ENCODE measurements at regions not wholly inside any gene's neighbourhood (a gene's known extent, or its start where the extent isn't known, plus 50 kb on each side); places are given as distances from the start of the nearest gene placed in this dataset.

GRCh38 chr21:35225573-35225972 is 176.5 kb upstream of the RUNX1 start:
- 94 to 95% methylated on average over 6 of the region's 6 CpGs for WGBS, 2 donors
- H3K4me1 ChIP-seq: peaks cover 0 to 10% of the 10 kb centered on the region in 2 donors
- H3K36me3 ChIP-seq: no peaks in the 10 kb centered on the region
- no peak for DNase-seq
- H3K27ac ChIP-seq: peak overlapping the region in 1 of 3 donors; percentile 3
- H3K9me3 ChIP-seq: no peaks in the 10 kb centered on the region
- H3K4me3 ChIP-seq (replicated peaks in 1 of 3): no peak overlapping the region
- H3K27me3 ChIP-seq: no peaks in the 10 kb centered on the region
- intact Hi-C loops (cut with DNase I): no loop called here
- TF ChIP-seq POLR2A (IDR thresholded peaks at IDR 0.05): no peak
- TF ChIP-seq, protein P1, sequence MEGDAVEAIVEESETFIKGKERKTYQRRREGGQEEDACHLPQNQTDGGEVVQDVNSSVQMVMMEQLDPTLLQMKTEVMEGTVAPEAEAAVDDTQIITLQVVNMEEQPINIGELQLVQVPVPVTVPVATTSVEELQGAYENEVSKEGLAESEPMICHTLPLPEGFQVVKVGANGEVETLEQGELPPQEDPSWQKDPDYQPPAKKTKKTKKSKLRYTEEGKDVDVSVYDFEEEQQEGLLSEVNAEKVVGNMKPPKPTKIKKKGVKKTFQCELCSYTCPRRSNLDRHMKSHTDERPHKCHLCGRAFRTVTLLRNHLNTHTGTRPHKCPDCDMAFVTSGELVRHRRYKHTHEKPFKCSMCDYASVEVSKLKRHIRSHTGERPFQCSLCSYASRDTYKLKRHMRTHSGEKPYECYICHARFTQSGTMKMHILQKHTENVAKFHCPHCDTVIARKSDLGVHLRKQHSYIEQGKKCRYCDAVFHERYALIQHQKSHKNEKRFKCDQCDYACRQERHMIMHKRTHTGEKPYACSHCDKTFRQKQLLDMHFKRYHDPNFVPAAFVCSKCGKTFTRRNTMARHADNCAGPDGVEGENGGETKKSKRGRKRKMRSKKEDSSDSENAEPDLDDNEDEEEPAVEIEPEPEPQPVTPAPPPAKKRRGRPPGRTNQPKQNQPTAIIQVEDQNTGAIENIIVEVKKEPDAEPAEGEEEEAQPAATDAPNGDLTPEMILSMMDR (IDR thresholded peaks at IDR 0.05): no peak

DNA sequence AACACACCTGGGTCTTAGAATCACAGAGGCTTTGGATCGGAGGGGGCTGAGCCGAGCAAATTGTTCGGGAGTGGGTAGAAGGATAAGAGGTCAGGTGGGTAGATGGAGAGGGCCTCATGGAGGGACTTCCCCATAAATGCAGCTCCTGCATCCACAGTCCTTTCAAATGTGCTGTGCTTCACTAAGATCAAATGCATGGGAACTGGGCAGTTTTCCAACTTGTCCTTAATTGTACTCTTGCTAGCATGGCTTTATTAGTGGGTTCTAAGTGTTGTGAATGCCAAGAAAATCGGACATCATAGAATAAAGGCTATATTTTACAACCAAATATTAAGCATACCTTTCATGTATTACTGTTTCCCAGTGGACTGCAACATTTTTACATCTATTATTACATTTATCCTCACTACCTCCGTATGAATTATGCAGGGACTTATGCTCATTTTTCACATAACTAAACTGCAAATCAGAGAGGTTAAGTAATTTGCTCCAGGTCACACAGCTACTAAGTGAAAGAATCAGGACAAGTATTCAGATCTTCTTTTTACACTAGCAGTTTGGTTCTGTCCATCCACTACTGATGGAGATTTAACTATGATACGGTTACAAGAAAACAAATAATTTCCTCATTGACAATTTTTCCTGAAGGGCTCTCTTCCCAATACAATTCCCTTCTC is 174.5 kb upstream of the RUNX1 start:
- H3K27ac ChIP-seq: no peak overlapping the region
- no peaks in the 10 kb centered on the region for H3K9me3 ChIP-seq
- intact Hi-C loops (cut with DNase I): no loop called here
- no peaks in the 10 kb centered on the region for H3K36me3 ChIP-seq
- H3K4me1 ChIP-seq: peaks cover 0 to 10% of the 10 kb centered on the region in 2 donors
- DNase-seq: no peak
- no peaks in the 10 kb centered on the region for H3K27me3 ChIP-seq
- TF ChIP-seq, protein P1 (IDR thresholded peaks at IDR 0.05): no peak
- no peak for TF ChIP-seq POLR2A (IDR thresholded peaks at IDR 0.05)
- WGBS, 2 donors: 54 to 59% methylated on average over 6 of the region's 6 CpGs
- H3K4me3 ChIP-seq (replicated peaks in 1 of 3): no peak overlapping the region

DNA sequence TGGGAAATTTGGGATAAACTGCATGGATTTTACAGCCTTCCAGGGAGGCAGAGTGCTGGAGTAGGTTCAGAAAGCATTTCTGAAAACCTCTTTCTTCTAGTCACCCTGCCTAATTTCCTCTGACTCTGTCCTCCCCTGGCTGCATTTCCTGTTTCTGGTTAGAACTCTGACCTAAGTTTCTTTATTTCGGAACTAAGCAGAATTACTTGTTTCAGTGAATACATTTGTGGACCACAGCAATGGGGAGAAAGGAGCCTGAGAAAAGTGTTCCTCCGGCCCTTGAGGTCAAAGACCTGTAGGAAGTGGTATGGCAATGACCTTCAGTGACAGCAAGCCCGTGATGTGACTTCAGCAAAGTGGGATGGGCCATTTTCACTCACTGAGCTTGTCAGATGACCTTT is 173.4 kb upstream of the RUNX1 start:
- no peak overlapping the region for H3K27ac ChIP-seq
- no peak overlapping the region for H3K4me3 ChIP-seq (replicated peaks in 1 of 3)
- H3K4me1 ChIP-seq: peaks cover 0 to 20% of the 10 kb centered on the region in 2 donors
- no peaks in the 10 kb centered on the region for H3K27me3 ChIP-seq
- H3K9me3 ChIP-seq: no peaks in the 10 kb centered on the region
- intact Hi-C loops (cut with DNase I): no loop called here
- H3K36me3 ChIP-seq: no peaks in the 10 kb centered on the region
- TF ChIP-seq, protein P1 (IDR thresholded peaks at IDR 0.05): no peak
- no peak for TF ChIP-seq POLR2A (IDR thresholded peaks at IDR 0.05)
- no peak for DNase-seq
- 75 to 76% methylated on average over 3 of the region's 3 CpGs for WGBS, 2 donors

GRCh38 chr21:35222021-35222420 is 172.9 kb upstream of the RUNX1 start:
- H3K4me3 ChIP-seq (replicated peaks in 1 of 3): no peak overlapping the region
- no peak for DNase-seq
- intact Hi-C loops (cut with DNase I): no loop called here
- TF ChIP-seq, protein P1 (IDR thresholded peaks at IDR 0.05): no peak
- H3K4me1 ChIP-seq: peaks cover 4 to 25% of the 10 kb centered on the region in 2 donors
- H3K9me3 ChIP-seq: no peaks in the 10 kb centered on the region
- no peaks in the 10 kb centered on the region for H3K27me3 ChIP-seq
- 86 to 90% methylated on average over 3 of the region's 3 CpGs for WGBS, 2 donors
- no peaks in the 10 kb centered on the region for H3K36me3 ChIP-seq
- no peak overlapping the region for H3K27ac ChIP-seq

DNA sequence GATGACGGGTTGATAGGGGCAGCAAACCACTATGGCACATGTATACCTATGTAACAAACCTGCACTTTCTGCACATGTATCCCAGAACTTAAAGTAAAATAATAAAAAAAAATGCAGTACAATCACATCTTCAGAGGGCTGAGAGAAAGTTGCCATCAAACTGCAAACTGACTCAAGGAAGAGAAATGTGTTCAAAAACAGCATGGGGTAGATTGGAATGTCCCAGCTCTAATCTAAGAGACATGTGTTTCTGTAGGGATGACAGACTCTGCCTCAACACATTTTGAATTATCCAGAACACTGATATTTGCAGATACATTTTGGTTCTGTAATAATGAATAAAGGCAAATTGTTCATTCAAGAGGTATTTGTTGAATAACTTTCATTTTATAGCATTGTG is 171.2 kb upstream of the RUNX1 start:
- intact Hi-C loops (cut with DNase I): no loop called here
- Histone ChIP-seq H3K4me1 (peaks cover 5 to 20% of the 10 kb centered on the region in 2 donors), H3K4me3 (replicated peaks in 1 of 3) (no peak overlapping the region), H3K27me3 (no peaks in the 10 kb centered on the region), H3K27ac (no peak overlapping the region), H3K9me3 (no peaks in the 10 kb centered on the region), H3K36me3 (no peaks in the 10 kb centered on the region)
- WGBS, 2 donors: 96 to 97% methylated on average over 1 of the region's 1 CpG
- TF ChIP-seq, protein P1 (IDR thresholded peaks at IDR 0.05): no peak
- TF ChIP-seq POLR2A (IDR thresholded peaks at IDR 0.05): no peak
- no peak for DNase-seq

All from thyroid gland (tissue), 4 donors.